Fibroblast of mammary gland (primary cell): ENCODE measurements at regions not wholly inside any gene's neighbourhood (a gene's known extent, or its start where the extent isn't known, plus 50 kb on each side); places are given as distances from the start of the nearest gene placed in this dataset.

Experiments used
- DNase-seq: peaks from one replicate; pipeline ENCODE4 v3.0.0-alpha.2; 2010; ENCODE audit warnings: low read depth
- H3K4me3 ChIP-seq: 2 replicates; pipeline ENCODE4 v1.5.1; 2011; ENCODE audit warnings: low read depth, mild to moderate bottlenecking, low read length, moderate library complexity; ENCODE audit not compliant: control insufficient read depth
- TF ChIP-seq, protein P1 (sequence below): conservative IDR thresholded peaks from 2 replicates; pipeline ENCODE4 v1.5.1; 2011; ENCODE audit warnings: low read depth, low read length, inconsistent platforms; ENCODE audit not compliant: control insufficient read depth, insufficient read depth

DNA sequence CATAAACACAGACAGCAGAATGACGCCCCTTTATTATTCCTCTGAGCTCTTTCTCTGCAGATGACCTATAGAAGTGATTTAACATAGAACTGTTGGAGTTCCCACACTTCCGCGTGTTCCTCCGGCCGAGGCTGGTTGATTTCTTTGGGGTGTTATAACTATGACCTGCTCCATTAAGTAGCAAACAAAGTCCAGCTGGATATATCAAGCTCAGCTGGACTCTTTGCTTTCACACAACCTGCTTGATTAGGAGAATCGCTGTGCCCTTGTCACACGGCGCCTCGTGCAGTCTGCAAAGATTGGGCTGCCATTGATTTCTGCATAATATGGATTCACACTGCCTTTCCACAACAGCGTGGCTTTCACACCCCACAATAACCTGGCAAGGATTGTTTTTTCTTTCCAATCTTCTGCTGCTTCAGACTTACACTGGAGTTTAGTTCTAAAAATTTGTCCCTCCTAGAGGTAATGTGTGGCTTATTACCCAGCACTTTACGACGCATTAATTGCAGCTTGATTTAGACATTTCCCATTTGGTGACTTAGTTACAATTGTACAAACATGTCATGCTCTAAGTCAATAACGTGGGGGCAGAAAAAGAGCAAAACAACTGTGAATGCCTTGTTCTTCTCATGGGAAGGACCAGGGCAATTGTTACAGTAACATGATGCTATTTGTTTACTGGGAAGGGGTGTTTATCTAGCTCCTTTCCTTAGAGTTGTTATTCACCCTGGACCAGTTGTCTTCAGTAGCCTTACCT, 485.7 kb downstream of the TXNL1 start:
- TF ChIP-seq, protein P1, sequence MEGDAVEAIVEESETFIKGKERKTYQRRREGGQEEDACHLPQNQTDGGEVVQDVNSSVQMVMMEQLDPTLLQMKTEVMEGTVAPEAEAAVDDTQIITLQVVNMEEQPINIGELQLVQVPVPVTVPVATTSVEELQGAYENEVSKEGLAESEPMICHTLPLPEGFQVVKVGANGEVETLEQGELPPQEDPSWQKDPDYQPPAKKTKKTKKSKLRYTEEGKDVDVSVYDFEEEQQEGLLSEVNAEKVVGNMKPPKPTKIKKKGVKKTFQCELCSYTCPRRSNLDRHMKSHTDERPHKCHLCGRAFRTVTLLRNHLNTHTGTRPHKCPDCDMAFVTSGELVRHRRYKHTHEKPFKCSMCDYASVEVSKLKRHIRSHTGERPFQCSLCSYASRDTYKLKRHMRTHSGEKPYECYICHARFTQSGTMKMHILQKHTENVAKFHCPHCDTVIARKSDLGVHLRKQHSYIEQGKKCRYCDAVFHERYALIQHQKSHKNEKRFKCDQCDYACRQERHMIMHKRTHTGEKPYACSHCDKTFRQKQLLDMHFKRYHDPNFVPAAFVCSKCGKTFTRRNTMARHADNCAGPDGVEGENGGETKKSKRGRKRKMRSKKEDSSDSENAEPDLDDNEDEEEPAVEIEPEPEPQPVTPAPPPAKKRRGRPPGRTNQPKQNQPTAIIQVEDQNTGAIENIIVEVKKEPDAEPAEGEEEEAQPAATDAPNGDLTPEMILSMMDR: no peak
- DNase-seq: no peak
- no peak overlapping the region for H3K4me3 ChIP-seq

DNA sequence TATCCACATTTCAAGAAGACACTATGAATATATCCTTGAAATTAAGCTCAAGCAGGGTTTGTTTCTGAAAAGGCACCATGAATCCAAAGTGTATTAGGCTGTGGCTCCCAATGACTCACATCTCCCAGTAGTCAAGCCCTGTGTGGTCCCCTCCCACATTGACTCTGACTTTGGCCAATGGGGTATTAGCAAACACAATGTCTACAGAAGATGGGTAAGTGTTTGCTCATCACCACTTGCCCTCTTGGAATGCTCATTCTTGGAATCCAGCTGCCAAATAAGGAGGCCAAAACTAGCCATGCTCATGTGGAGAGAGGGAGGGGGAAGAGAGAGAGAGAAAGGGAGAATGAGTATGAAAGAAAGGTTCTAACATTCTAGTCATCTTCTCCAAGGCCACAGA, 490.0 kb downstream of the TXNL1 start:
- peak; percentile 94 for DNase-seq
- no peak overlapping the region for H3K4me3 ChIP-seq
- TF ChIP-seq, protein P1: no peak

DNA sequence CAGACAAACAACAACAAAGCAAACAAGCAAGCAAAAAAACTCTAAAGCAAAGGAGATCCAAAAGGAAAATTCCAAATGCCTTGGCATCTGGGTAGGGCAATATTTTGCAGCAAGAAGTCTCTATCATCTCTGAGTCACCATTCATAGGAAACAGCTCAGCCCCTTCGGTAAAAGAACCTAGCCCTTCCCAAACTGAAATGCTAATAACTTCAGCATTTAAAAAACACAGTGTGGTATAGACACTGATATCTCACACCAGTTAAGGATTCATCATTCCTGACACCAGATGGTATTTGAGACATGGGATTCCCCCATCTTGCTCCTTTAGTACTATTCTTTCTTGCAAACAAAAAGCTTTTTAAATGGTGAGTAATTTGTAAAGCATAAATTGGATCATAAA, 491.8 kb downstream of the TXNL1 start:
- peak; percentile 30 for DNase-seq
- TF ChIP-seq, protein P1: no peak
- H3K4me3 ChIP-seq: no peak overlapping the region

DNA sequence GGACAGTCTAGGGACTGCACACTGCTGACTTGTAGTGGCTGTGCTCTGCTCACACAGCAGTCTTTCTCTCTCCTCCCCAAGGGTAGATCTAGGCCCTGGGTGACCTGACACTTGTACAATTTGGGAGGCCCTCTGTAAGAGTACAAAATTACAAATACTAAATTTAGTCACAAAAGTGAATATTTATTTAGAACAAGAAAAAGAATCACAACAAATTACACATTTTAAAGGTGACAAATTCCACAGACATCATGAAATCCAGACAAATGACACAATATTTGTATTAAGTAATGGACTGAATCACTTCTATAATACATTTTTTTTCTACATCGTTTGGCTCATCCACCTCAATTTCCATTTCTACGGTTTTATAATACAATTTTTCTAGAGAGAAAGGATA, 496.4 kb downstream of the TXNL1 start:
- no peak for DNase-seq
- TF ChIP-seq, protein P1: no peak
- H3K4me3 ChIP-seq: no peak overlapping the region

DNA sequence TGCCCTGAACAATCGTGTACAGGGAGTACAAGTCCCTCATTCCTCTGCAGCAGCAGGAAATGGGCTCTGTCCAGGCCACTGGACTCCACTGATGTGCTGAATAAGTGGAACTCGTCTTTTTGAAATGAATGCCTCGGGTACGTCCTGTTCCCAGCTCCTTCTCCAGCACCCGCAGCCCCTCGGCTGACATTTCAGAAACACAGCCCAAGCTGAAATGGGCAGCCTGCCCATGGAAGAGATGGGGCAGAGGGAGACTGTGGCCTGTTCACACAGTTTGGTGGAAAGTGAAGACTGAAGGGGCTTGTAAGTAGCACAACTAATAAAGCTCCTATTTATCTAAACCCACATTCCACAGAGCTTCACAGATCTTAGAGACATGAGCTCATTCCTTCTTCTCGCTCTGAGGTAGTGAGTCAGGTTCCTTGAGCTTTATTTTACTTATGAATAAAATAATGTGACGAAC, 498.6 kb downstream of the TXNL1 start:
- H3K4me3 ChIP-seq: no peak overlapping the region
- peak; percentile 54 for DNase-seq
- TF ChIP-seq, protein P1: no peak

DNA sequence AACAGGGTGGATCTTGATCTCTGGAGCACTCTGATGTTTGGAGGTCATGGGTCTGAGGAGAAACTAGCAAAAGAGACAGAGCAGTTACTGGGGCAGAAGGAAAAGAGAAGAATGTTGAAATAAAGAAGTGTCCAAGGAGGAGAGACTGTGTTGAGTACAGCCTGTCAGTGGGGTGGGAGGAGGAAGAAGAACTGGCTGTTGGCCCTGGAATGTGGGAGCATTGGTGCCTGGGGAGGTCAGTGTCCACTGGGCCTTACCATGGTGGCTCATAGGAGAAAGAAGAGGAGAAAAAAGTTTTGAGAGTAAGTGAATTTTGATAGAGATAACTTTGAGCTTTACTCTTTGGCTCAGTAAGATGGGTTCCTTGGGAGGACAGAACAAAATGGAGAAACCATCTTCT, 499.0 kb downstream of the TXNL1 start:
- TF ChIP-seq, protein P1: no peak
- no peak for DNase-seq
- no peak overlapping the region for H3K4me3 ChIP-seq
